ENCODE measurements at regions not wholly inside any gene's neighbourhood (a gene's known extent, or its start where the extent isn't known, plus 50 kb on each side); places are given as distances from the start of the nearest gene placed in this dataset.

GRCh38 chr1:57957576-57957975 is 533.7 kb upstream of the DAB1 start:
- POLR2A ChIA-PET: no interaction called here
- no peaks in the 10 kb centered on the region for H3K4me1 Mint-ChIP-seq
- no peaks in the 10 kb centered on the region for H3K27me3 Mint-ChIP-seq
- no peaks in the 10 kb centered on the region for H3K9me3 Mint-ChIP-seq (ENCODE audit: insufficient read depth)
- no peaks in the 10 kb centered on the region for H3K27me3 ChIP-seq (replicated peaks in 1 of 4; ENCODE audit: control extremely low read depth in 1 of 4, control insufficient read depth in 3 of 4, insufficient read depth in 4 of 4, low read length in 3 of 4)
- intact Hi-C loops (cut with micrococcal nuclease): no loop called here
- H3K27ac Mint-ChIP-seq: no peak overlapping the region
- no peak overlapping the region for H3K4me3 ChIP-seq (ENCODE audit: control extremely low read depth in 1 of 5, extremely low read depth in 1 of 5, insufficient read depth in 1 of 5, low read depth in 2 of 5, low read length in 4 of 5)
- 94% methylated on average over 2 of the region's 2 CpGs for WGBS (ENCODE audit: insufficient coverage)
- no peak overlapping the region for H3K4me2 ChIP-seq (replicated peaks; ENCODE audit: low read depth, low read length, poor library complexity, severe bottlenecking)
- no peak overlapping the region for H3K27ac ChIP-seq (ENCODE audit: low read length in 2 of 2)
- TF ChIP-seq EZH2 (IDR thresholded peaks at IDR 0.05; ENCODE audit: borderline replicate concordance, insufficient read depth, low read depth, low read length, poor library complexity, severe bottlenecking) (no peak), CTCF (IDR thresholded peaks at IDR 0.05) (no peak)
- H2AFZ ChIP-seq (ENCODE audit: insufficient read depth, low read depth, low read length, poor library complexity, severe bottlenecking): no peak overlapping the region
- no peaks in the 10 kb centered on the region for H4K20me1 ChIP-seq (ENCODE audit: control insufficient read depth, insufficient read depth, low read length, poor library complexity, severe bottlenecking)
- no peak overlapping the region for H3K9ac ChIP-seq (ENCODE audit: low read length)
- ATAC-seq (ENCODE audit: low read depth): no peak
- no peaks in the 10 kb centered on the region for H3K79me2 ChIP-seq (ENCODE audit: control insufficient read depth, insufficient read depth, low read length)
- no peaks in the 10 kb centered on the region for H3K4me1 ChIP-seq (ENCODE audit: control insufficient read depth in 2 of 2, insufficient read depth in 2 of 2, low read length in 2 of 2)
- H3K9me3 ChIP-seq (ENCODE audit: control extremely low read depth in 1 of 3, control insufficient read depth in 2 of 3, insufficient read depth in 1 of 3, low read length in 2 of 3): no peaks in the 10 kb centered on the region
- DNase-seq: no peak
- H3K36me3 ChIP-seq (replicated peaks in 1 of 2; ENCODE audit: control extremely low read depth in 1 of 2, control insufficient read depth in 1 of 2, extremely low read depth in 1 of 2, insufficient read depth in 2 of 2, low read length in 1 of 2): no peaks in the 10 kb centered on the region
- no peak overlapping the region for H3K4me3 Mint-ChIP-seq
- CTCF ChIA-PET: no interaction called here

- H3K9me3 Mint-ChIP-seq (ENCODE audit: insufficient read depth): no peaks in the 10 kb centered on the region
- no peaks in the 10 kb centered on the region for H3K27me3 ChIP-seq (replicated peaks in 1 of 4; ENCODE audit: control extremely low read depth in 1 of 4, control insufficient read depth in 3 of 4, insufficient read depth in 4 of 4, low read length in 3 of 4)
- no peak overlapping the region for H3K27ac Mint-ChIP-seq
- POLR2A ChIA-PET: no interaction called here
- no peaks in the 10 kb centered on the region for H4K20me1 ChIP-seq (ENCODE audit: control insufficient read depth, insufficient read depth, low read length, poor library complexity, severe bottlenecking)
- no peaks in the 10 kb centered on the region for H3K4me1 ChIP-seq (ENCODE audit: control insufficient read depth in 2 of 2, insufficient read depth in 2 of 2, low read length in 2 of 2)
- CTCF ChIA-PET: no interaction called here
- H3K36me3 ChIP-seq (replicated peaks in 1 of 2; ENCODE audit: control extremely low read depth in 1 of 2, control insufficient read depth in 1 of 2, extremely low read depth in 1 of 2, insufficient read depth in 2 of 2, low read length in 1 of 2): no peaks in the 10 kb centered on the region
- H3K9me3 ChIP-seq (ENCODE audit: control extremely low read depth in 1 of 3, control insufficient read depth in 2 of 3, insufficient read depth in 1 of 3, low read length in 2 of 3): no peaks in the 10 kb centered on the region
- ATAC-seq (ENCODE audit: low read depth) (no peak), DNase-seq (no peak)
- H2AFZ ChIP-seq (ENCODE audit: insufficient read depth, low read depth, low read length, poor library complexity, severe bottlenecking): no peak overlapping the region
- WGBS (ENCODE audit: insufficient coverage): no CpG with 5 or more reads among the region's 4 CpGs
- H3K79me2 ChIP-seq (ENCODE audit: control insufficient read depth, insufficient read depth, low read length): no peaks in the 10 kb centered on the region
- intact Hi-C loops (cut with micrococcal nuclease): no loop called here
- no peaks in the 10 kb centered on the region for H3K27me3 Mint-ChIP-seq
- H3K27ac ChIP-seq (ENCODE audit: low read length in 2 of 2): no peak overlapping the region
- no peaks in the 10 kb centered on the region for H3K4me1 Mint-ChIP-seq
- H3K4me2 ChIP-seq (replicated peaks; ENCODE audit: low read depth, low read length, poor library complexity, severe bottlenecking): no peak overlapping the region
- H3K4me3 Mint-ChIP-seq: no peak overlapping the region
- H3K4me3 ChIP-seq (ENCODE audit: control extremely low read depth in 1 of 5, extremely low read depth in 1 of 5, insufficient read depth in 1 of 5, low read depth in 2 of 5, low read length in 4 of 5): no peak overlapping the region
- no peak overlapping the region for H3K9ac ChIP-seq (ENCODE audit: low read length)
- TF ChIP-seq CTCF (IDR thresholded peaks at IDR 0.05): no peak
These were observed 527.5 kb upstream of the DAB1 start for GRCh38 chr1:57951390-57951789.
